HG02840 (cell line): ENCODE measurements at regions not wholly inside any gene's neighbourhood (a gene's known extent, or its start where the extent isn't known, plus 50 kb on each side); places are given as distances from the start of the nearest gene placed in this dataset.
"Not testable (repeated sequence)": the region's sequence is repeated elsewhere in the genome, so short reads cannot be mapped to it uniquely, and the experiment has no call there.

Experiments
- ATAC-seq: cut with Tn5 transposase; IDR thresholded peaks from one replicate; pipeline ENCODE4 v1.9.1; 2021; ENCODE audit warnings: mild to moderate bottlenecking, moderate library complexity, moderate number of reproducible peaks; ENCODE audit not compliant: unreplicated experiment, low FRiP score

GRCh38 chr4:111960241-111960667 lies 185.0 kb upstream of the FAM241A start:
- ATAC-seq: peak; percentile 86

- not testable (repeated sequence) for ATAC-seq
Measured at GRCh38 chr4:111961026-111961425, 184.2 kb upstream of the FAM241A start.

GRCh38 chr4:111961809-111962208 lies 183.4 kb upstream of the FAM241A start:
- no peak for ATAC-seq

GRCh38 chr4:111963158-111963700 lies 182.0 kb upstream of the FAM241A start:
- no peak for ATAC-seq

- ATAC-seq: no peak
Measured at GRCh38 chr4:111977419-111977965, 167.8 kb upstream of the FAM241A start.

GRCh38 chr4:111979921-111980320 lies 165.3 kb upstream of the FAM241A start:
- ATAC-seq: no peak

GRCh38 chr4:111982089-111982488 lies 163.2 kb upstream of the FAM241A start:
- no peak for ATAC-seq

GRCh38 chr4:111984169-111984819 lies 161.0 kb upstream of the FAM241A start:
- ATAC-seq: no peak

- ATAC-seq: no peak
Measured at GRCh38 chr4:111985426-111985825, 159.8 kb upstream of the FAM241A start.

GRCh38 chr4:111986095-111986494 lies 159.2 kb upstream of the FAM241A start:
- no peak for ATAC-seq

- no peak for ATAC-seq
Measured at GRCh38 chr4:111988514-111988913, 156.7 kb upstream of the FAM241A start.

- no peak for ATAC-seq
Measured at GRCh38 chr4:111989817-111990216, 155.4 kb upstream of the FAM241A start.

GRCh38 chr4:111991163-111991562 lies 154.1 kb upstream of the FAM241A start:
- ATAC-seq: peak; percentile 94

- ATAC-seq: no peak
Measured at GRCh38 chr4:111991797-111992196, 153.5 kb upstream of the FAM241A start.

GRCh38 chr4:111992351-111993168 lies 152.7 kb upstream of the FAM241A start:
- ATAC-seq: no peak

- no peak for ATAC-seq
Measured at GRCh38 chr4:111994392-111994791, 150.9 kb upstream of the FAM241A start.

GRCh38 chr4:111997785-111998184 lies 147.5 kb upstream of the FAM241A start:
- ATAC-seq: no peak

GRCh38 chr4:111999801-112000200 lies 145.5 kb upstream of the FAM241A start:
- no peak for ATAC-seq

GRCh38 chr4:112001041-112001440 lies 144.2 kb upstream of the FAM241A start:
- no peak for ATAC-seq

- no peak for ATAC-seq
Measured at GRCh38 chr4:112002248-112002661, 143.0 kb upstream of the FAM241A start.

- no peak for ATAC-seq
Measured at GRCh38 chr4:112003231-112003907, 141.9 kb upstream of the FAM241A start.
